Keratinocyte (primary cell): ENCODE measurements at regions not wholly inside any gene's neighbourhood (a gene's known extent, or its start where the extent isn't known, plus 50 kb on each side); places are given as distances from the start of the nearest gene placed in this dataset.

Experiments used
- CTCF ChIP-seq, 3 experiments: IDR thresholded peaks in 1 of 3; conservative IDR thresholded peaks in 1 of 3; optimal IDR thresholded peaks in 1 of 3; 2 replicates in 2 of 3; 3 replicates in 1 of 3; pipeline versions ENCODE3 to v1.5.1; 2011; ENCODE audit warnings: low read length in 3 of 3, mild to moderate bottlenecking in 3 of 3, moderate library complexity in 2 of 3, control low read depth in 1 of 3, inconsistent platforms in 1 of 3; ENCODE audit not compliant: insufficient read depth in 2 of 3; ENCODE audit errors: extremely low read depth in 1 of 3
- EZH2 ChIP-seq: IDR thresholded peaks from one replicate; pipeline ENCODE4 v1.6.1; 2012; ENCODE audit warnings: inconsistent platforms, mild to moderate bottlenecking, low read length, moderate library complexity

- no peak for TF ChIP-seq CTCF (optimal IDR thresholded peaks at IDR 0.05 in 1 of 3, IDR thresholded peaks at IDR 0.05 in 1 of 3, conservative IDR thresholded peaks at IDR 0.05 in 1 of 3; ENCODE audit: extremely low read depth in 1 of 3, insufficient read depth in 2 of 3, low read length in 3 of 3)
- TF ChIP-seq EZH2: no peak
These were observed 52.8 kb upstream of the NFE2L3 start for GRCh38 chr7:26099236-26099635.
